Endothelial cell of umbilical vein (primary cell): ENCODE measurements at regions not wholly inside any gene's neighbourhood (a gene's known extent, or its start where the extent isn't known, plus 50 kb on each side); places are given as distances from the start of the nearest gene placed in this dataset.

Source experiments
- BruUV-seq: library from RNA; stranded (reverse); fragments of 400-500 nt; replicated peaks from 2 replicates; lab custom pipeline; 2021; lab: Mats Ljungman, UMichigan
- CTCF ChIA-PET: fragments of 300-600, 350-600 bp; sonication (Branson Sonifier 250); formaldehyde crosslinking; loops from one replicate; lab custom pipeline; 2021; ENCODE audit warnings: antibody characterized with exemption, inconsistent platforms; lab: Charles Lee
- POLR2A ChIA-PET: fragments of 300-600, 350-600 bp; sonication (Branson Sonifier 250); formaldehyde crosslinking; loops from one replicate; lab custom pipeline; 2021; ENCODE audit warnings: antibody characterized with exemption, inconsistent platforms; lab: Charles Lee
- DNase-seq: peaks from one replicate; pipeline ENCODE4 v3.0.0-alpha.2; 2011; ENCODE audit warnings: low read depth, low spot score
- FAIRE-seq: peaks from 2 replicates; lab custom pipeline; 2011; peaks lifted over from hg19 to GRCh38; lab: Jason Lieb, UNC
- H2AFZ ChIP-seq: 2 replicates; pipeline ENCODE4 v1.6.0; 2012; ENCODE audit warnings: low read depth, low read length, control low read depth, inconsistent platforms
- H3K27ac ChIP-seq: 2 replicates; pipeline ENCODE4 v1.5.1; 2011; ENCODE audit warnings: low read depth, mild to moderate bottlenecking, control low read depth, low read length, moderate library complexity; ENCODE audit not compliant: insufficient read depth
- H3K27me3 ChIP-seq, 2 experiments: 2 replicates each; pipeline versions ENCODE4 v1.6.0 to v1.6.1; 2011; ENCODE audit warnings: low read length in 2 of 2, mixed read lengths in 1 of 2; ENCODE audit not compliant: control insufficient read depth in 2 of 2, insufficient read depth in 2 of 2
- H3K36me3 ChIP-seq, 2 experiments: 2 replicates in 1 of 2; 3 replicates in 1 of 2; pipeline ENCODE4 v1.5.1; 2011; ENCODE audit warnings: low read length in 2 of 2, mild to moderate bottlenecking in 1 of 2, moderate library complexity in 1 of 2; ENCODE audit not compliant: control insufficient read depth in 2 of 2, insufficient read depth in 2 of 2; ENCODE audit errors: extremely low read depth in 1 of 2
- H3K4me1 ChIP-seq: 3 replicates; pipeline ENCODE4 v1.5.1; 2011; ENCODE audit warnings: mild to moderate bottlenecking, low read length; ENCODE audit not compliant: control insufficient read depth, insufficient read depth; ENCODE audit errors: extremely low read depth
- H3K4me2 ChIP-seq: 2 replicates; pipeline ENCODE4 v1.6.1; 2011; ENCODE audit warnings: low read length, control low read depth, mixed read lengths; ENCODE audit not compliant: insufficient read depth
- H3K4me3 ChIP-seq, 3 experiments: fragments of 200-600 bp in 1 of 3; sonication (generic), shearing (Covaris generic) in 1 of 3; replicated peaks in 1 of 3; 2 replicates each; pipeline ENCODE4 v1.5.1; 2011 to 2016; ENCODE audit warnings: control low read depth in 3 of 3, low read length in 3 of 3, mild to moderate bottlenecking in 2 of 3, inconsistent platforms in 1 of 3, low read depth in 1 of 3, moderate library complexity in 1 of 3; ENCODE audit not compliant: insufficient read depth in 1 of 3
- H3K79me2 ChIP-seq: 2 replicates; pipeline ENCODE4 v1.6.0; 2012; ENCODE audit warnings: low read length, inconsistent platforms; ENCODE audit not compliant: control insufficient read depth, insufficient read depth
- H3K9ac ChIP-seq: replicated peaks from 2 replicates; pipeline ENCODE3; 2011; ENCODE audit warnings: low read length, control low read depth; ENCODE audit not compliant: insufficient read depth; ENCODE audit errors: extremely low read depth
- H3K9me1 ChIP-seq: replicated peaks from 3 replicates; pipeline ENCODE4 v1.6.0; 2011; ENCODE audit warnings: mild to moderate bottlenecking, low read length; ENCODE audit not compliant: control insufficient read depth, insufficient read depth; ENCODE audit errors: extremely low read depth
- H3K9me3 ChIP-seq: replicated peaks from 2 replicates; pipeline ENCODE4 v1.5.1; 2012; ENCODE audit warnings: low read length, inconsistent platforms; ENCODE audit not compliant: control insufficient read depth, insufficient read depth
- H4K20me1 ChIP-seq: replicated peaks from 2 replicates; pipeline ENCODE3; 2011; ENCODE audit warnings: mild to moderate bottlenecking, low read length; ENCODE audit not compliant: control insufficient read depth, insufficient read depth; ENCODE audit errors: extremely low read depth
- CTCF ChIP-seq, 2 donors: IDR thresholded peaks; 1 replicate in 1 of 2; 2 replicates in 1 of 2; pipeline ENCODE4 v1.5.1; 2011; ENCODE audit warnings: low read length in 2 of 2, mild to moderate bottlenecking in 2 of 2, moderate library complexity in 2 of 2, control low read depth in 1 of 2, inconsistent platforms in 1 of 2, low read depth in 1 of 2; ENCODE audit not compliant: insufficient read depth in 1 of 2; ENCODE audit errors: extremely low read depth in 1 of 2
- EZH2 ChIP-seq: IDR thresholded peaks from 2 replicates; pipeline ENCODE4 v1.6.1; 2012; ENCODE audit warnings: borderline replicate concordance, low read depth, mild to moderate bottlenecking, moderate library complexity, low read length, inconsistent platforms; ENCODE audit not compliant: severe bottlenecking
- FOS ChIP-seq: IDR thresholded peaks from 2 replicates; pipeline ENCODE4 v1.6.1; 2011; ENCODE audit warnings: mild to moderate bottlenecking, low read length, moderate library complexity, borderline replicate concordance; ENCODE audit not compliant: insufficient read depth
- GATA2 ChIP-seq: IDR thresholded peaks from 2 replicates; pipeline ENCODE4 v1.7.0; 2011; ENCODE audit warnings: low read depth, mild to moderate bottlenecking, moderate library complexity, mixed read lengths, low read length; ENCODE audit not compliant: insufficient read length, insufficient read depth
- MAX ChIP-seq: IDR thresholded peaks from 2 replicates; pipeline ENCODE4 v1.6.1; 2011; ENCODE audit not compliant: insufficient read depth, insufficient read length
- POLR2AphosphoS5 ChIP-seq: IDR thresholded peaks from 2 replicates; pipeline ENCODE4 v1.6.1; 2012; ENCODE audit warnings: low read depth, mild to moderate bottlenecking, control low read depth, low read length, moderate library complexity; ENCODE audit not compliant: insufficient read depth
- dilution Hi-C: fragments of 300-500 bp; cut with MboI; formaldehyde crosslinking; loops from one replicate; pipeline ENCODE4 v1.15.0; 2019; ENCODE audit warnings: low sequenced_read_pairs; ENCODE audit not compliant: extremely low pct_ligation_motif_present
- intact Hi-C: fragments of 100-400 bp; cut with micrococcal nuclease; formaldehyde crosslinking; loops from one replicate; pipeline ENCODE4 v1.10.0; 2022

GRCh38 chr2:82893190-82893589, 1565.9 kb downstream of the SUCLG1 start:
- Histone ChIP-seq H2AFZ (no peak overlapping the region), H3K9me1 (no peaks in the 10 kb centered on the region), H3K9ac (no peak overlapping the region), H3K4me2 (no peak overlapping the region), H3K9me3 (no peaks in the 10 kb centered on the region), H3K4me3 (no peak overlapping the region), H3K79me2 (no peaks in the 10 kb centered on the region), H3K36me3 (no peaks in the 10 kb centered on the region), H3K27ac (no peak overlapping the region), H4K20me1 (no peaks in the 10 kb centered on the region), H3K4me1 (no peaks in the 10 kb centered on the region), H3K27me3 (no peaks in the 10 kb centered on the region)
- no peak for TF ChIP-seq EZH2
- no peak for TF ChIP-seq CTCF (IDR thresholded peaks at IDR 0.05; ENCODE audit: extremely low read depth in 1 of 2, insufficient read depth in 1 of 2, low read depth in 1 of 2, low read length in 2 of 2)
- ChIA-PET CTCF (no interaction called here), POLR2A (no interaction called here)
- dilution Hi-C loops (no loop called here), intact Hi-C loops (no loop called here)
- FAIRE-seq (no peak), DNase-seq (no peak)
- BruUV-seq = no TSS peak

GRCh38 chr2:82879803-82880202, 1579.3 kb downstream of the SUCLG1 start:
- H3K27ac ChIP-seq = no peak overlapping the region
- BruUV-seq = no TSS peak
- intact Hi-C loops = loop anchor here (10.0 kb wide), 1 partner anchor 315 kb away; no protein-coding TSS in a partner anchor
- no peaks in the 10 kb centered on the region for H3K36me3 ChIP-seq
- DNase-seq = peak; percentile 3
- no peak overlapping the region for H2AFZ ChIP-seq
- no peak overlapping the region for H3K4me3 ChIP-seq
- FAIRE-seq = no peak
- H3K9me1 ChIP-seq = no peaks in the 10 kb centered on the region
- H3K4me1 ChIP-seq = no peaks in the 10 kb centered on the region
- no peak overlapping the region for H3K4me2 ChIP-seq
- dilution Hi-C loops = no loop called here
- CTCF ChIA-PET = interaction anchor here (1.0 kb wide), 1 partner anchor 316 kb away, joined by 3 read pairs; no protein-coding TSS in a partner anchor
- POLR2A ChIA-PET = no interaction called here
- TF ChIP-seq GATA2 (peak; percentile 58), POLR2AphosphoS5 (no peak), FOS (peak; percentile 27), MAX (no peak)
- no peaks in the 10 kb centered on the region for H3K9me3 ChIP-seq
- no peaks in the 10 kb centered on the region for H3K79me2 ChIP-seq
- H3K9ac ChIP-seq = no peak overlapping the region
- no peaks in the 10 kb centered on the region for H4K20me1 ChIP-seq
- H3K27me3 ChIP-seq = no peaks in the 10 kb centered on the region
